PC-3 (cell line): ENCODE measurements at regions not wholly inside any gene's neighbourhood (a gene's known extent, or its start where the extent isn't known, plus 50 kb on each side); places are given as distances from the start of the nearest gene placed in this dataset.

Experiments used
- EZH2 ChIP-seq: fragments of 300-600 bp; sonication (generic); IDR thresholded peaks from one replicate; pipeline ENCODE4 v1.6.1; 2017; ENCODE audit warnings: antibody characterized with exemption, mild to moderate bottlenecking, low read length; ENCODE audit not compliant: unreplicated experiment
- EZH2phosphoT487 ChIP-seq: fragments of 300-600 bp; sonication (generic); IDR thresholded peaks from 2 replicates; pipeline ENCODE4 v1.6.1; 2018; ENCODE audit warnings: mild to moderate bottlenecking, antibody characterized with exemption, low read length, borderline replicate concordance
- TF ChIP-seq, protein P1 (sequence below): fragments of 300-600 bp; sonication (generic); conservative IDR thresholded peaks from 2 replicates; pipeline ENCODE4 v1.5.1; 2017; ENCODE audit warnings: antibody characterized with exemption, low read depth, mild to moderate bottlenecking, low read length

DNA sequence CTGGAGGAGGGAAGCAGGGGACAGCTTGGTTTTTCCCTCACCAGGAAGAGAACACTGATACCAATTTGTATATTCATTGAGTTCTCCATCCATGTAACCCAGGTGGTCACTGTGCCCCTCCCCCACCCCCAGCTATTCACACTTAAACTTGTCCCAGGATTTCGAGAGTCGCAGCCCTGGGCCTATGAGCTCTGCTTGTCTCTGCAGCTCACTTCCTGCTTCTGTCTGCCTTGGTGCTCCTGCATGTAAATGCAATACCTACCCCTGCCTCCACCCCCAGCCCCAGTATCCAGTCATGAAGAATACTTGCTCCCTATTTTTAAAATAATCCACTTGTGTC, 452.2 kb downstream of the BCL11B start:
- TF ChIP-seq, protein P1, sequence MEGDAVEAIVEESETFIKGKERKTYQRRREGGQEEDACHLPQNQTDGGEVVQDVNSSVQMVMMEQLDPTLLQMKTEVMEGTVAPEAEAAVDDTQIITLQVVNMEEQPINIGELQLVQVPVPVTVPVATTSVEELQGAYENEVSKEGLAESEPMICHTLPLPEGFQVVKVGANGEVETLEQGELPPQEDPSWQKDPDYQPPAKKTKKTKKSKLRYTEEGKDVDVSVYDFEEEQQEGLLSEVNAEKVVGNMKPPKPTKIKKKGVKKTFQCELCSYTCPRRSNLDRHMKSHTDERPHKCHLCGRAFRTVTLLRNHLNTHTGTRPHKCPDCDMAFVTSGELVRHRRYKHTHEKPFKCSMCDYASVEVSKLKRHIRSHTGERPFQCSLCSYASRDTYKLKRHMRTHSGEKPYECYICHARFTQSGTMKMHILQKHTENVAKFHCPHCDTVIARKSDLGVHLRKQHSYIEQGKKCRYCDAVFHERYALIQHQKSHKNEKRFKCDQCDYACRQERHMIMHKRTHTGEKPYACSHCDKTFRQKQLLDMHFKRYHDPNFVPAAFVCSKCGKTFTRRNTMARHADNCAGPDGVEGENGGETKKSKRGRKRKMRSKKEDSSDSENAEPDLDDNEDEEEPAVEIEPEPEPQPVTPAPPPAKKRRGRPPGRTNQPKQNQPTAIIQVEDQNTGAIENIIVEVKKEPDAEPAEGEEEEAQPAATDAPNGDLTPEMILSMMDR, result no peak
- TF ChIP-seq EZH2 (no peak), EZH2phosphoT487 (no peak)
